GM18868 (cell line): ENCODE measurements at regions not wholly inside any gene's neighbourhood (a gene's known extent, or its start where the extent isn't known, plus 50 kb on each side); places are given as distances from the start of the nearest gene placed in this dataset.
A peak's percentile ranks its signal among the peaks of the same experiment; 100 is the strongest.
"Not testable (repeated sequence)": the region's sequence is repeated elsewhere in the genome, so short reads cannot be mapped to it uniquely, and the experiment has no call there.

Experiments used
- ATAC-seq: cut with Tn5 transposase; IDR thresholded peaks from one replicate; pipeline ENCODE4 v1.9.1; 2021; ENCODE audit warnings: mild to moderate bottlenecking, moderate library complexity; ENCODE audit not compliant: unreplicated experiment

GRCh38 chr9:2493109-2493508, 128.5 kb upstream of the VLDLR start:
- no peak for ATAC-seq

- ATAC-seq, result no peak
These were observed 128.1 kb upstream of the VLDLR start for GRCh38 chr9:2493529-2493928.

- no peak for ATAC-seq
These were observed 127.0 kb upstream of the VLDLR start for GRCh38 chr9:2494562-2494961.

- no peak for ATAC-seq
These were observed 126.2 kb upstream of the VLDLR start for GRCh38 chr9:2495221-2496005.

- ATAC-seq, result no peak
These were observed 125.4 kb upstream of the VLDLR start for GRCh38 chr9:2496169-2496568.

GRCh38 chr9:2496934-2497333, 124.7 kb upstream of the VLDLR start:
- ATAC-seq, result no peak

GRCh38 chr9:2497666-2498400, 123.8 kb upstream of the VLDLR start:
- no peak for ATAC-seq

- ATAC-seq, result peak; percentile 63
These were observed 119.4 kb upstream of the VLDLR start for GRCh38 chr9:2502210-2502609.

- ATAC-seq, result no peak
These were observed 118.8 kb upstream of the VLDLR start for GRCh38 chr9:2502760-2503159.

GRCh38 chr9:2506321-2506720, 115.3 kb upstream of the VLDLR start:
- no peak for ATAC-seq

- ATAC-seq, result no peak
These were observed 98.0 kb upstream of the VLDLR start for GRCh38 chr9:2523591-2523990.

GRCh38 chr9:2524601-2525000, 97.0 kb upstream of the VLDLR start:
- no peak for ATAC-seq

- ATAC-seq, result no peak
These were observed 96.4 kb upstream of the VLDLR start for GRCh38 chr9:2525147-2525546.

- no peak for ATAC-seq
These were observed 95.3 kb upstream of the VLDLR start for GRCh38 chr9:2526071-2526828.

GRCh38 chr9:2531481-2531880, 90.1 kb upstream of the VLDLR start:
- no peak for ATAC-seq

GRCh38 chr9:2536511-2536910, 85.1 kb upstream of the VLDLR start:
- ATAC-seq, result no peak

- no peak for ATAC-seq
These were observed 75.6 kb upstream of the VLDLR start for GRCh38 chr9:2545881-2546490.

GRCh38 chr9:2555899-2556600, 65.5 kb upstream of the VLDLR start:
- ATAC-seq, result not testable (repeated sequence)

- ATAC-seq, result no peak
These were observed 63.9 kb upstream of the VLDLR start for GRCh38 chr9:2557693-2558092.
